Liver (tissue), 8 donors: ENCODE measurements at regions not wholly inside any gene's neighbourhood (a gene's known extent, or its start where the extent isn't known, plus 50 kb on each side); places are given as distances from the start of the nearest gene placed in this dataset.

Source experiments
- DNase-seq: peaks from one replicate; pipeline ENCODE4 v3.0.0-alpha.2; 2017; ENCODE audit warnings: low spot score
- H3K27ac ChIP-seq, 2 donors: one replicate each; pipeline ENCODE4 v1.7.0; 2013; ENCODE audit warnings: inconsistent platforms in 2 of 2, low read length in 2 of 2, control low read depth in 1 of 2, low read depth in 1 of 2, mild to moderate bottlenecking in 1 of 2
- H3K27me3 ChIP-seq, 4 donors: one replicate each; pipeline versions ENCODE4 v1.6.1 to v1.7.0; 2013; ENCODE audit warnings: low read length in 3 of 4, inconsistent platforms in 1 of 4, mild to moderate bottlenecking in 1 of 4, moderate library complexity in 1 of 4; ENCODE audit not compliant: control insufficient read depth in 4 of 4, insufficient read depth in 4 of 4
- H3K36me3 ChIP-seq, 4 donors: one replicate each; pipeline versions ENCODE4 v1.6.1 to v1.7.0; 2013; ENCODE audit warnings: low read length in 3 of 4, mild to moderate bottlenecking in 3 of 4, low read depth in 1 of 4, moderate library complexity in 1 of 4; ENCODE audit not compliant: control insufficient read depth in 4 of 4, insufficient read depth in 3 of 4
- H3K4me1 ChIP-seq, 4 donors: one replicate each; pipeline versions ENCODE4 v1.6.1 to v1.7.0; 2013; ENCODE audit warnings: low read length in 3 of 4, mild to moderate bottlenecking in 3 of 4, moderate library complexity in 1 of 4; ENCODE audit not compliant: control insufficient read depth in 4 of 4, insufficient read depth in 4 of 4
- H3K4me3 ChIP-seq, 3 donors: one replicate each; pipeline versions ENCODE4 v1.6.1 to v1.7.0; 2013; ENCODE audit warnings: low read length in 3 of 3, control low read depth in 1 of 3, low read depth in 1 of 3, mild to moderate bottlenecking in 1 of 3
- H3K9ac ChIP-seq, 2 donors: one replicate each; pipeline ENCODE4 v1.7.0; 2013; ENCODE audit warnings: low read length in 2 of 2, mild to moderate bottlenecking in 2 of 2, moderate library complexity in 2 of 2, control low read depth in 1 of 2, low read depth in 1 of 2
- H3K9me3 ChIP-seq, 4 donors: one replicate each; pipeline versions ENCODE4 v1.6.1 to v1.7.0; 2013; ENCODE audit warnings: low read length in 3 of 4; ENCODE audit not compliant: control insufficient read depth in 4 of 4
- ATF3 ChIP-seq: IDR thresholded peaks from 2 replicates; pipeline ENCODE4 v1.6.1; 2016; ENCODE audit warnings: antibody characterized with exemption
- CTCF ChIP-seq: fragments of 150-350 bp; IDR thresholded peaks from 2 replicates; pipeline ENCODE4 v1.5.1; 2017; ENCODE audit warnings: improper control_type of control experiment, low read depth, low read length; ENCODE audit not compliant: missing input control
- EGR1 ChIP-seq, 2 donors: IDR thresholded peaks; 2 replicates each; pipeline ENCODE4 v1.6.1; 2016 to 2018; ENCODE audit warnings: antibody characterized with exemption in 2 of 2, low read depth in 2 of 2
- FOXA1 ChIP-seq: IDR thresholded peaks from 2 replicates; pipeline ENCODE4 v1.6.1; 2016; ENCODE audit warnings: antibody characterized with exemption
- FOXA2 ChIP-seq: IDR thresholded peaks from 2 replicates; pipeline ENCODE4 v1.6.1; 2016; ENCODE audit warnings: antibody characterized with exemption
- GABPA ChIP-seq, 2 donors: IDR thresholded peaks in 1 of 2; conservative IDR thresholded peaks in 1 of 2; 2 replicates each; pipeline ENCODE4 v1.6.1; 2016; ENCODE audit warnings: antibody characterized with exemption in 2 of 2, mild to moderate bottlenecking in 1 of 2, moderate library complexity in 1 of 2
- HNF4A ChIP-seq, 2 donors: conservative IDR thresholded peaks; 2 replicates each; pipeline ENCODE4 v1.6.1; 2016; ENCODE audit warnings: antibody characterized with exemption in 2 of 2, mild to moderate bottlenecking in 2 of 2
- HNF4G ChIP-seq: IDR thresholded peaks from 2 replicates; pipeline ENCODE4 v1.6.1; 2016; ENCODE audit warnings: antibody characterized with exemption
- JUND ChIP-seq, 2 donors: IDR thresholded peaks; 2 replicates each; pipeline ENCODE4 v1.6.1; 2016; ENCODE audit warnings: antibody characterized with exemption in 2 of 2
- MAX ChIP-seq: IDR thresholded peaks from 2 replicates; pipeline ENCODE4 v1.6.1; 2016; ENCODE audit warnings: antibody characterized with exemption
- NR2F2 ChIP-seq: IDR thresholded peaks from 2 replicates; pipeline ENCODE4 v1.6.1; 2016; ENCODE audit warnings: antibody characterized with exemption
- RAD21 ChIP-seq, 2 donors: IDR thresholded peaks; 2 replicates each; pipeline ENCODE4 v1.6.1; 2016; ENCODE audit warnings: antibody characterized with exemption in 2 of 2, mild to moderate bottlenecking in 2 of 2
- REST ChIP-seq: IDR thresholded peaks from 2 replicates; pipeline ENCODE4 v1.6.1; 2016; ENCODE audit warnings: antibody characterized with exemption, mild to moderate bottlenecking
- RXRA ChIP-seq, 2 donors: IDR thresholded peaks; 2 replicates each; pipeline ENCODE4 v1.6.1; 2017 to 2018; ENCODE audit warnings: antibody characterized with exemption in 2 of 2, mild to moderate bottlenecking in 1 of 2
- SP1 ChIP-seq: IDR thresholded peaks from 2 replicates; pipeline ENCODE4 v1.6.1; 2018; ENCODE audit warnings: antibody characterized with exemption, mild to moderate bottlenecking
- TAF1 ChIP-seq: conservative IDR thresholded peaks from 2 replicates; pipeline ENCODE4 v1.6.1; 2016; ENCODE audit warnings: antibody characterized with exemption, mild to moderate bottlenecking
- YY1 ChIP-seq: IDR thresholded peaks from 2 replicates; pipeline ENCODE4 v1.6.1; 2016; ENCODE audit warnings: antibody characterized with exemption, mild to moderate bottlenecking
- ZBTB33 ChIP-seq: IDR thresholded peaks from 2 replicates; pipeline ENCODE4 v1.6.1; 2016; ENCODE audit warnings: antibody characterized with exemption
- WGBS: extraction: QIAGEN DNeasy Blood & Tissue Kit; methylation state at CpG from one replicate; pipeline ENCODE4 v1.1.7; 2013; 5-methylcytosine and 5-hydroxymethylcytosine counted together
- donor health status: healthy.
- donor health status: healthy.
- donor health status: healthy.
- donor health status: healthy.
- donor health status: healthy.

GRCh38 chr6:135114355-135115145, 59.9 kb upstream of the HBS1L start:
- Histone ChIP-seq H3K9me3 (no peaks in the 10 kb centered on the region), H3K4me3 (no peak overlapping the region), H3K4me1 (peaks cover 0 to 11% (median 2%) of the 10 kb centered on the region in 4 donors), H3K36me3 (no peaks in the 10 kb centered on the region), H3K27me3 (no peaks in the 10 kb centered on the region), H3K27ac (no peak overlapping the region), H3K9ac (no peak overlapping the region)
- no peak for TF ChIP-seq MAX
- TF ChIP-seq FOXA1: no peak
- no peak for TF ChIP-seq FOXA2
- TF ChIP-seq YY1: no peak
- TF ChIP-seq REST: no peak
- TF ChIP-seq EGR1 (IDR thresholded peaks at IDR 0.05; ENCODE audit: low read depth in 2 of 2): no peak
- TF ChIP-seq HNF4A (conservative IDR thresholded peaks at IDR 0.05): no peak
- TF ChIP-seq RXRA (IDR thresholded peaks at IDR 0.05): no peak
- no peak for TF ChIP-seq HNF4G
- no peak for TF ChIP-seq TAF1
- no peak for TF ChIP-seq ATF3
- TF ChIP-seq JUND (IDR thresholded peaks at IDR 0.05): no peak
- TF ChIP-seq NR2F2: no peak
- TF ChIP-seq SP1: no peak
- 87% methylated on average over 11 of the region's 11 CpGs for WGBS
- DNase-seq: no peak

GRCh38 chr6:135113860-135114259, 59.2 kb upstream of the HBS1L start:
- H3K9ac ChIP-seq: no peak overlapping the region
- 90% methylated on average over 2 of the region's 2 CpGs for whole genome bisulfite sequencing
- no peaks in the 10 kb centered on the region for H3K36me3 ChIP-seq
- no peak overlapping the region for H3K27ac ChIP-seq
- TF ChIP-seq NR2F2 (no peak), TAF1 (no peak), JUND (IDR thresholded peaks at IDR 0.05) (no peak), RXRA (IDR thresholded peaks at IDR 0.05) (no peak), GABPA (IDR thresholded peaks at IDR 0.05 in 1 of 2, conservative IDR thresholded peaks at IDR 0.05 in 1 of 2) (no peak), ATF3 (no peak), CTCF (no peak), SP1 (no peak), HNF4A (conservative IDR thresholded peaks at IDR 0.05) (no peak), MAX (no peak), FOXA1 (no peak), YY1 (no peak), HNF4G (no peak), ZBTB33 (no peak), FOXA2 (no peak), EGR1 (IDR thresholded peaks at IDR 0.05; ENCODE audit: low read depth in 2 of 2) (no peak), RAD21 (IDR thresholded peaks at IDR 0.05) (no peak), REST (no peak)
- H3K27me3 ChIP-seq: no peaks in the 10 kb centered on the region
- peaks cover 0 to 11% (median 2%) of the 10 kb centered on the region in 4 donors for H3K4me1 ChIP-seq
- no peaks in the 10 kb centered on the region for H3K9me3 ChIP-seq
- no peak for DNase-seq
- H3K4me3 ChIP-seq: no peak overlapping the region
